Activated CD4-positive, alpha-beta T cell treated with anti-CD3 and anti-CD28 coated beads for 36 hours (primary cell): ENCODE measurements at regions not wholly inside any gene's neighbourhood (a gene's known extent, or its start where the extent isn't known, plus 50 kb on each side); places are given as distances from the start of the nearest gene placed in this dataset.

Experiments used
- ATAC-seq: fragments of 200-7000 bp; cut with Tn5 transposase; one replicate; pipeline ENCODE4 v1.10.0; 2021; ENCODE audit warnings: mild to moderate bottlenecking, moderate library complexity
- CTCF ChIA-PET: fragments of 350-600 bp; sonication (Branson Sonifier 250); formaldehyde crosslinking; loops from one replicate; lab custom pipeline; 2021; ENCODE audit warnings: antibody characterized with exemption; lab: Charles Lee
- POLR2A ChIA-PET: fragments of 350-600 bp; sonication (Branson Sonifier 250); formaldehyde crosslinking; loops from one replicate; lab custom pipeline; 2021; ENCODE audit warnings: antibody characterized with exemption, inconsistent platforms; lab: Charles Lee
- DNase-seq: peaks from one replicate; pipeline ENCODE4 v3.0.0-alpha.2; 2020
- H3K27ac Mint-ChIP-seq: one replicate; pipeline ENCODE4 v1.8.0; 2021; ENCODE audit warnings: mixed read lengths
- H3K27me3 Mint-ChIP-seq: one replicate; pipeline ENCODE4 v1.8.0; 2021; ENCODE audit warnings: mixed read lengths
- H3K36me3 Mint-ChIP-seq: one replicate; pipeline ENCODE4 v1.8.0; 2021; ENCODE audit warnings: low read depth, mixed read lengths
- H3K4me1 Mint-ChIP-seq: one replicate; pipeline ENCODE4 v1.8.0; 2021; ENCODE audit warnings: mixed read lengths
- H3K4me3 Mint-ChIP-seq: one replicate; pipeline ENCODE4 v1.8.0; 2021; ENCODE audit warnings: mild to moderate bottlenecking, moderate library complexity, mixed read lengths
- H3K9me3 Mint-ChIP-seq: one replicate; pipeline ENCODE4 v1.8.0; 2021; ENCODE audit warnings: low read depth, mixed read lengths
- intact Hi-C, 2 experiments: fragments of 100-400 bp; cut with DNase I in 1 of 2; cut with micrococcal nuclease in 1 of 2; formaldehyde crosslinking; loops; one replicate each; pipeline versions ENCODE4 v1.14.2 to v1.15.1; 2022 to 2024; cut with DNase I, micrococcal nuclease

- Mint-ChIP-seq H3K4me3 (no peak overlapping the region), H3K27me3 (peaks cover 4% of the 10 kb centered on the region), H3K27ac (peak overlapping the region; percentile 89), H3K9me3 (no peaks in the 10 kb centered on the region), H3K36me3 (no peaks in the 10 kb centered on the region), H3K4me1 (peaks cover 22% of the 10 kb centered on the region)
- intact Hi-C loops, result loop anchor here (1.0 to 10.0 kb wide), 9 partner anchors 163 to 519 kb away; no protein-coding TSS in a partner anchor
- ATAC-seq, result no peak
- CTCF ChIA-PET, result interaction anchor here (0.6 to 3.2 kb wide), 16 partner anchors 9 to 955 kb away, joined by 3 to 20 read pairs (median 4); no protein-coding TSS in a partner anchor
- POLR2A ChIA-PET, result no interaction called here
- no peak for DNase-seq
Observed at GRCh38 chr2:105576050-105576439, 168.7 kb upstream of the NCK2 start.

DNA sequence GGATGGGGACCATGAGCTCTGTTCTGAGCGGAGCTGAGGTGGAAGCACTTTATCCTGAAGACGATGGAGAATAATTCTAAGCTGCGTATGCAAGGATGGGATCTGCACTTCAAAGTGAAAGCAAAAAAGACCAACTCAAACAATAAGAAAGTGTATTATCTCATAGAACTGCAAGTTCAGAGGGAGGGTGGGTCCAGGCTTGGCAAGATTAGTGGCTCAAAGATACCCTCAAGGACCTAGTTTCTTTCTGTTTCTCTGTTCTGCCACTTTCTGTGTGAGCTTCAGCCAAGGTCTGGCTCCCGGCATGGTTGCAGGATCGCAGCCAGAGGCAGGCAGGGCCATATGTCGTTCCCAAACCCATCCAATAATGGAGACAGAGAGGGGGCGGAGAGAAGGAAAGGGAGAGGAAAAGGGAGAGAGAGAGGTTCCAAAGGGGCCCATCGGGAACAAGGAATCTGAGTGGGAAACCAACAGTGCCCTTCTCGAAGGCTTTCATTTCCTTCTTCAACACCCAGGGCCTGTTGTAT, 169.2 kb upstream of the NCK2 start:
- DNase-seq, result no peak
- Mint-ChIP-seq H3K9me3 (no peaks in the 10 kb centered on the region), H3K27ac (no peak overlapping the region), H3K36me3 (no peaks in the 10 kb centered on the region), H3K27me3 (peaks cover 5% of the 10 kb centered on the region), H3K4me1 (peaks cover 19% of the 10 kb centered on the region), H3K4me3 (no peak overlapping the region)
- ATAC-seq, result no peak
- POLR2A ChIA-PET, result no interaction called here
- intact Hi-C loops, result loop anchor here (1.0 to 10.0 kb wide), 9 partner anchors 163 to 519 kb away; no protein-coding TSS in a partner anchor
- CTCF ChIA-PET, result interaction anchor here (0.8 kb wide), 1 partner anchor 118 kb away, joined by 3 read pairs; no protein-coding TSS in a partner anchor

DNA sequence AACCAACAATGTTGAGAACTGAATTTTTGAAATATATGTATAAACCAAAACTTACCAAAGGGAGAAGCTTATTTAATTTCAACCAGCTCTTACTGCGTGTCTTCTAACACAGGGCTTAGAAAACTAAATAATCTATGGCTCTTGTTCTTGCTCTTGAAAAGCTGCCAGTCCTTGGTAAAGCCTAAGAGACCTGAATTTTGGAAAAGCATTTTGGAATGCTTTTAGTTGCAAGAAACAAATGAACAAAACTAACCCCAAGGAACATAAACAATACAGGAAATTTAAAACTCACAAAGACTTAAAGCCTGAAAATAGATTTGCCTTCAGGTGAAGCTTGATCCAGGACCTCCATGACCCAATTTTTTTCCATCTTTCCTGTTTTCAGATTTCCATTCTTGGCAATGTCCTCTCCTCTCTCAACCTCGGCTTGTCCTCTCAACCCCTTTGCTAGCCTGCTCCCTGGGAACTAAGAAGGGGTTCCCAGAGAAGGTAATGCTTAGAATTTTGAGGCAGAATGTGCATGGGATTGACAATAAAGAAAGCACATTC, 169.8 kb upstream of the NCK2 start:
- CTCF ChIA-PET, result interaction anchor here (0.8 to 1.2 kb wide), 2 partner anchors 28 to 118 kb away, joined by 3 to 5 read pairs; no protein-coding TSS in a partner anchor
- Mint-ChIP-seq H3K4me3 (no peak overlapping the region), H3K27ac (no peak overlapping the region), H3K9me3 (no peaks in the 10 kb centered on the region), H3K27me3 (peaks cover 5% of the 10 kb centered on the region), H3K4me1 (peaks cover 15% of the 10 kb centered on the region), H3K36me3 (no peaks in the 10 kb centered on the region)
- ATAC-seq (no peak), DNase-seq (no peak)
- POLR2A ChIA-PET, result no interaction called here
- intact Hi-C loops, result loop anchor here (5.0 to 10.0 kb wide), 3 partner anchors 310 to 400 kb away; no protein-coding TSS in a partner anchor

DNA sequence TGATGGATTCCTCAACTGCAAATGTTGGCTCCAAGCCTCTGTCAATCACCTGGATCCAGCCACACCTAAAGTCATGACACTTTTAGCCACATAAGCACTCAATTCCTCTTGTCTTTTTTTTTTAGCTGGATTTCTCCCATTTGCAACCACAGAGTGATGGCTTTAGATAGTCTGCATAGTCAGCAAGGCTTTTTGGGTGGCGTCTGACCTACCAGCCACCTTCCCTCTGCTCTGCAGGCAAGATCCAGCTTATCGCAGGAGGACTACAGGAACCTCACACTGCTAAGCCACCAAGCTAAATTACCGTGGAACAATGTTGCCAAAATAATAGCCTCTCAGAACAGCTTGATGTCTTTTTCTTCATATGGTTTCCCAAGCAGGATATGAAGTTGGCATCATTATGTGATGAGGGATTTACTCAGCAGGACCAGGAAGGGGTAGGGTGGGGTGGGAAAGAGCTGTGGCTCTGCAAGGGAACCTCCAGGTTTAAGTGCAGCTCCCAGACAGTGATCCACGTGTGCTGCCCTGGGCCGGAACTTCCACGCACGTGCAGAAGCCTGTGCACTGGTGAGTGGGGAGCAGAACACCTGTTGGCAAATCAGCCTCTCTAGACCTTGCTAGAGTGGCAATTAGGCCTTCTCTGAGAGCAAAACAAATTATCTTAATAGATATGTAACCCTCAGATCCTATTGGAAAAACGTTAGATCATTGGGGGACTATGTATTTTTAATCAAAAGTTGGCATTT, 170.6 kb upstream of the NCK2 start:
- H3K27ac Mint-ChIP-seq, result no peak overlapping the region
- H3K4me1 Mint-ChIP-seq, result peaks cover 15% of the 10 kb centered on the region
- peaks cover 5% of the 10 kb centered on the region for H3K27me3 Mint-ChIP-seq
- no peaks in the 10 kb centered on the region for H3K36me3 Mint-ChIP-seq
- ChIA-PET POLR2A (no interaction called here), CTCF (interaction anchor here (0.6 to 1.2 kb wide), 3 partner anchors 27 to 338 kb away, joined by 3 to 5 read pairs (median 4); no protein-coding TSS in a partner anchor)
- ATAC-seq (no peak), DNase-seq (no peak)
- no peaks in the 10 kb centered on the region for H3K9me3 Mint-ChIP-seq
- intact Hi-C loops, result loop anchor here in 1 of 2 experiments (10.0 kb wide), 2 partner anchors 311 to 401 kb away; no protein-coding TSS in a partner anchor
- H3K4me3 Mint-ChIP-seq, result no peak overlapping the region

DNA sequence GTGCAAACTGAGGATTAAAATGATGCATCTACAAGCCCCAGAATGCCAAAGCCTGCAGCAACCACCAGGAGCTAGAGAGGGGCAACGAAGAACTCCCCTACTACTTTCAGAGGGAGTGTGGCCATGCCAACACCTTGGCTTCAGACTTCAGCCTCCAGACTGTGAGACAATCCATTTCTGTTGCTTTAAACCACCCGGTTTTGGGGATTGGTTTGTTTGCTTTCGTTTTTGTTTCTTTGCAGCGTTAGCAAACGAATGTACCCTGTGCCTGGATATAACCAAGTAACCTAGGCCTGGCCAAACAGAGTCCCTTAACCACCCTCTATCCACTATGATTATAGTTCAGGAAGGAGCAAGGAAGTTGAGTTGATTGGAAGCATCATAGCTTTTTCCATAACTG, 171.2 kb upstream of the NCK2 start:
- ChIA-PET POLR2A (no interaction called here), CTCF (interaction anchor here (0.7 kb wide), 1 partner anchor 36 kb away, joined by 4 read pairs; no protein-coding TSS in a partner anchor)
- H3K27ac Mint-ChIP-seq, result no peak overlapping the region
- no peaks in the 10 kb centered on the region for H3K9me3 Mint-ChIP-seq
- H3K27me3 Mint-ChIP-seq, result peaks cover 5% of the 10 kb centered on the region
- DNase-seq (no peak), ATAC-seq (no peak)
- intact Hi-C loops, result loop anchor here in 1 of 2 experiments (10.0 kb wide), 2 partner anchors 311 to 401 kb away; no protein-coding TSS in a partner anchor
- H3K4me1 Mint-ChIP-seq, result peaks cover 15% of the 10 kb centered on the region
- H3K4me3 Mint-ChIP-seq, result no peak overlapping the region
- H3K36me3 Mint-ChIP-seq, result no peaks in the 10 kb centered on the region

DNA sequence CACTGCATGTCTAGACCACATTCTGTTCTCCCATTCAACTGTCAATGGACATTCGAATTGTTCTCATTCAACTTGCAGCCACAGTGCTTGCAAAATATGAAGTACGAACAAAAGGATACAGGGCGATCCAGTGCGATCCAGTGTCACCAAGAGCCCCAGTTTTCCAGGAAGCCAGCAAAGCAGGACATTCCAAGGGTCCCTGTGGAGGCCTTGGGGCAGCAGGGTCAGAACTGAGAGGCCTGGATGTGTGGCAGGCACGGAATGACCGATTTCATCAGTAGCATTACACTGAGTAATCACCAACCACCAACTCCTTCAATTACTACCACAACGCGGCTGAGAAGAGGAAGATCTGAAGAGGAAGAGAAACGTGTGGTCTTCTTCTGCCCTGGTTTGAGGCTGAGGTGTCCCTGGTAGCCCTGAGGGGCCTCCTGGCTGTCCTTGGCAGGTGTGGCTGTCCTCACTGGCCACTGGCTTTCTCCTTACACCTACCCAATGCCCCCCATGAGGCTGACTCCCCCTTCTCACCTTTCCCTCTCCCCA, 172.7 kb upstream of the FHL2 start:
- no peaks in the 10 kb centered on the region for H3K36me3 Mint-ChIP-seq
- DNase-seq (no peak), ATAC-seq (no peak)
- H3K27me3 Mint-ChIP-seq, result peaks cover 6% of the 10 kb centered on the region
- no peaks in the 10 kb centered on the region for H3K9me3 Mint-ChIP-seq
- peaks cover 10% of the 10 kb centered on the region for H3K4me1 Mint-ChIP-seq
- H3K27ac Mint-ChIP-seq, result no peak overlapping the region
- H3K4me3 Mint-ChIP-seq, result no peak overlapping the region
- ChIA-PET CTCF (no interaction called here), POLR2A (no interaction called here)
- intact Hi-C loops, result loop anchor here in 1 of 2 experiments (10.0 kb wide), 2 partner anchors 313 to 403 kb away; no protein-coding TSS in a partner anchor

- POLR2A ChIA-PET, result no interaction called here
- Mint-ChIP-seq H3K36me3 (no peaks in the 10 kb centered on the region), H3K4me3 (no peak overlapping the region), H3K4me1 (peaks cover 6% of the 10 kb centered on the region), H3K27ac (no peak overlapping the region), H3K9me3 (no peaks in the 10 kb centered on the region), H3K27me3 (peaks cover 6% of the 10 kb centered on the region)
- ATAC-seq (no peak), DNase-seq (no peak)
- CTCF ChIA-PET, result no interaction called here
- intact Hi-C loops, result loop anchor here in 1 of 2 experiments (10.0 kb wide), 2 partner anchors 314 to 404 kb away; no protein-coding TSS in a partner anchor
Observed at GRCh38 chr2:105570757-105571156, 171.9 kb upstream of the FHL2 start.

- Mint-ChIP-seq H3K4me1 (peaks cover 5% of the 10 kb centered on the region), H3K27ac (no peak overlapping the region), H3K9me3 (no peaks in the 10 kb centered on the region), H3K27me3 (peaks cover 6% of the 10 kb centered on the region), H3K36me3 (no peaks in the 10 kb centered on the region), H3K4me3 (no peak overlapping the region)
- intact Hi-C loops, result loop anchor here in 1 of 2 experiments (10.0 kb wide), 2 partner anchors 314 to 404 kb away; no protein-coding TSS in a partner anchor
- ATAC-seq (no peak), DNase-seq (no peak)
- ChIA-PET POLR2A (no interaction called here), CTCF (no interaction called here)
Observed at GRCh38 chr2:105570326-105570725, 171.5 kb upstream of the FHL2 start.

- no peak overlapping the region for H3K4me3 Mint-ChIP-seq
- intact Hi-C loops, result loop anchor here in 1 of 2 experiments (10.0 kb wide), 2 partner anchors 315 to 405 kb away; no protein-coding TSS in a partner anchor
- POLR2A ChIA-PET, result no interaction called here
- ATAC-seq (no peak), DNase-seq (no peak)
- peaks cover 2% of the 10 kb centered on the region for H3K4me1 Mint-ChIP-seq
- H3K9me3 Mint-ChIP-seq, result no peaks in the 10 kb centered on the region
- H3K27me3 Mint-ChIP-seq, result peaks cover 6% of the 10 kb centered on the region
- CTCF ChIA-PET, result interaction anchor here (0.6 kb wide), 1 partner anchor 77 kb away, joined by 3 read pairs; no protein-coding TSS in a partner anchor
- H3K27ac Mint-ChIP-seq, result no peak overlapping the region
- H3K36me3 Mint-ChIP-seq, result no peaks in the 10 kb centered on the region
Observed at GRCh38 chr2:105569606-105570005, 170.8 kb upstream of the FHL2 start.

- H3K36me3 Mint-ChIP-seq, result no peaks in the 10 kb centered on the region
- H3K27ac Mint-ChIP-seq, result no peak overlapping the region
- H3K27me3 Mint-ChIP-seq, result peaks cover 6% of the 10 kb centered on the region
- peaks cover 2% of the 10 kb centered on the region for H3K4me1 Mint-ChIP-seq
- DNase-seq, result no peak
- no peak overlapping the region for H3K4me3 Mint-ChIP-seq
- POLR2A ChIA-PET, result interaction anchor here (0.6 to 0.7 kb wide), 2 partner anchors 15 to 329 kb away, joined by 4 read pairs; no protein-coding TSS in a partner anchor
- no peaks in the 10 kb centered on the region for H3K9me3 Mint-ChIP-seq
- ATAC-seq, result no peak
- CTCF ChIA-PET, result interaction anchor here (0.8 to 1.5 kb wide), 2 partner anchors 9 to 201 kb away, joined by 3 to 4 read pairs; no protein-coding TSS in a partner anchor
- intact Hi-C loops, result no loop called here
Observed at GRCh38 chr2:105567996-105568494, 169.2 kb upstream of the FHL2 start.
